ENCODE measurements at regions not wholly inside any gene's neighbourhood (a gene's known extent, or its start where the extent isn't known, plus 50 kb on each side); places are given as distances from the start of the nearest gene placed in this dataset.

DNA sequence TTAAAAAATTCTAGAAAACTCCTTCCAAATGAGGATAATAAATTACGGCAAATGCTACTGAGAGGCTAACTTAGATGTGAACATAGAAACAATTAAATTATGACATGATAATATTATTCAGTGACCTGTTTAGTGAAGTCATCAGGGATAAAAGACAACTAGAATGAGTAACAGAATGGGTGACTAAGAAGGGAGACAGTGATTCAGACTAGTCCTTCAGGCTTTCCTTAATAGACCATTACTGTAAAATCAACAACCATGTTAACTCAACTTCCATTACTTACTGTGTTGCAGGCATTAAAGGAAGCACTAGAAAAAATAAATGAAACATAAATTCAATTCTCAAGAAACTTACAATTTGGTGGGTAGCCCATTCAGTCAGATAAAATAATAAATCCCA is 543.9 kb upstream of the LRFN5 start (continued):
- TF ChIP-seq, protein P1, sequence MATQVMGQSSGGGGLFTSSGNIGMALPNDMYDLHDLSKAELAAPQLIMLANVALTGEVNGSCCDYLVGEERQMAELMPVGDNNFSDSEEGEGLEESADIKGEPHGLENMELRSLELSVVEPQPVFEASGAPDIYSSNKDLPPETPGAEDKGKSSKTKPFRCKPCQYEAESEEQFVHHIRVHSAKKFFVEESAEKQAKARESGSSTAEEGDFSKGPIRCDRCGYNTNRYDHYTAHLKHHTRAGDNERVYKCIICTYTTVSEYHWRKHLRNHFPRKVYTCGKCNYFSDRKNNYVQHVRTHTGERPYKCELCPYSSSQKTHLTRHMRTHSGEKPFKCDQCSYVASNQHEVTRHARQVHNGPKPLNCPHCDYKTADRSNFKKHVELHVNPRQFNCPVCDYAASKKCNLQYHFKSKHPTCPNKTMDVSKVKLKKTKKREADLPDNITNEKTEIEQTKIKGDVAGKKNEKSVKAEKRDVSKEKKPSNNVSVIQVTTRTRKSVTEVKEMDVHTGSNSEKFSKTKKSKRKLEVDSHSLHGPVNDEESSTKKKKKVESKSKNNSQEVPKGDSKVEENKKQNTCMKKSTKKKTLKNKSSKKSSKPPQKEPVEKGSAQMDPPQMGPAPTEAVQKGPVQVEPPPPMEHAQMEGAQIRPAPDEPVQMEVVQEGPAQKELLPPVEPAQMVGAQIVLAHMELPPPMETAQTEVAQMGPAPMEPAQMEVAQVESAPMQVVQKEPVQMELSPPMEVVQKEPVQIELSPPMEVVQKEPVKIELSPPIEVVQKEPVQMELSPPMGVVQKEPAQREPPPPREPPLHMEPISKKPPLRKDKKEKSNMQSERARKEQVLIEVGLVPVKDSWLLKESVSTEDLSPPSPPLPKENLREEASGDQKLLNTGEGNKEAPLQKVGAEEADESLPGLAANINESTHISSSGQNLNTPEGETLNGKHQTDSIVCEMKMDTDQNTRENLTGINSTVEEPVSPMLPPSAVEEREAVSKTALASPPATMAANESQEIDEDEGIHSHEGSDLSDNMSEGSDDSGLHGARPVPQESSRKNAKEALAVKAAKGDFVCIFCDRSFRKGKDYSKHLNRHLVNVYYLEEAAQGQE (IDR thresholded peaks at IDR 0.05; ENCODE audit: unreplicated experiment): no peak
- TF ChIP-seq EZH2phosphoT487 (IDR thresholded peaks at IDR 0.05; ENCODE audit: unreplicated experiment): no peak
- no peak for TF ChIP-seq NANOG (IDR thresholded peaks at IDR 0.05; ENCODE audit: borderline replicate concordance)
- TF ChIP-seq EZH2 (IDR thresholded peaks at IDR 0.05; ENCODE audit: low read depth, unreplicated experiment): no peak
- no peak for TF ChIP-seq CREB1 (CRISPR knock-in tag; IDR thresholded peaks at IDR 0.05; ENCODE audit: low read depth)
- no peak for TF ChIP-seq ZNF114 (CRISPR knock-in tag; IDR thresholded peaks at IDR 0.05)

DNA sequence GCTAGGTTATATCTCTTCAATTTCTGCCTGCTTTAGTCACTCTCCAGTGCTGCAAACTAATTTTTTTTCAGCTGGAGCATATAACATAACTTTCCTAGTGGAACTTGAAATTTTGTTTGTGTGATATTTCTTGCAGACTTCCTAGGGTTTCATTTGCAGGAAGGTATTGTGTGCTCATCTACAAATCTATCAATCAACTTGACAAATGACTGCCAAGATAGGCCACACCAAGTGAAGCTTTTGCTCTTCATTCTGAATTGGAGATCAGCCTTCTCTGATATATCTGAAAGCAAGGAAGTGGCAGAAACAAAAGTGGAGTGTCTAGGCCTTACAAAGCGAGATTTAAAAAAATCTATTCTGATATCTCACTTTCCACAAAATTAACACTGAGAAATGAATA is 551.1 kb upstream of the LRFN5 start:
- no peaks in the 10 kb centered on the region for H3K36me3 Mint-ChIP-seq (ENCODE audit: low read depth)
- no peaks in the 10 kb centered on the region for H4K20me1 ChIP-seq (replicated peaks; ENCODE audit: insufficient read depth)
- H3K36me3 ChIP-seq (ENCODE audit: insufficient read depth): no peaks in the 10 kb centered on the region
- H2AFZ ChIP-seq: no peak overlapping the region
- H3K9me2 ChIP-seq (ENCODE audit: insufficient read depth): no peaks in the 10 kb centered on the region
- H3K4me2 ChIP-seq: no peak overlapping the region
- no peaks in the 10 kb centered on the region for H3K27me3 ChIP-seq (ENCODE audit: insufficient read depth)
- H3K27ac ChIP-seq (ENCODE audit: low read depth): no peak overlapping the region
- TF ChIP-seq EZH2 (IDR thresholded peaks at IDR 0.05; ENCODE audit: low read depth, unreplicated experiment) (no peak), JUNB (IDR thresholded peaks at IDR 0.05; ENCODE audit: unreplicated experiment) (no peak), CREB1 (CRISPR knock-in tag; IDR thresholded peaks at IDR 0.05; ENCODE audit: low read depth) (no peak), STAT1 (IDR thresholded peaks at IDR 0.05; ENCODE audit: unreplicated experiment) (no peak), ZNF331 (CRISPR knock-in tag; IDR thresholded peaks at IDR 0.05; ENCODE audit: low read depth) (no peak), NANOG (IDR thresholded peaks at IDR 0.05; ENCODE audit: borderline replicate concordance) (no peak)
- TF ChIP-seq, protein P2, sequence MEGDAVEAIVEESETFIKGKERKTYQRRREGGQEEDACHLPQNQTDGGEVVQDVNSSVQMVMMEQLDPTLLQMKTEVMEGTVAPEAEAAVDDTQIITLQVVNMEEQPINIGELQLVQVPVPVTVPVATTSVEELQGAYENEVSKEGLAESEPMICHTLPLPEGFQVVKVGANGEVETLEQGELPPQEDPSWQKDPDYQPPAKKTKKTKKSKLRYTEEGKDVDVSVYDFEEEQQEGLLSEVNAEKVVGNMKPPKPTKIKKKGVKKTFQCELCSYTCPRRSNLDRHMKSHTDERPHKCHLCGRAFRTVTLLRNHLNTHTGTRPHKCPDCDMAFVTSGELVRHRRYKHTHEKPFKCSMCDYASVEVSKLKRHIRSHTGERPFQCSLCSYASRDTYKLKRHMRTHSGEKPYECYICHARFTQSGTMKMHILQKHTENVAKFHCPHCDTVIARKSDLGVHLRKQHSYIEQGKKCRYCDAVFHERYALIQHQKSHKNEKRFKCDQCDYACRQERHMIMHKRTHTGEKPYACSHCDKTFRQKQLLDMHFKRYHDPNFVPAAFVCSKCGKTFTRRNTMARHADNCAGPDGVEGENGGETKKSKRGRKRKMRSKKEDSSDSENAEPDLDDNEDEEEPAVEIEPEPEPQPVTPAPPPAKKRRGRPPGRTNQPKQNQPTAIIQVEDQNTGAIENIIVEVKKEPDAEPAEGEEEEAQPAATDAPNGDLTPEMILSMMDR (conservative IDR thresholded peaks at IDR 0.05; ENCODE audit: low read depth in 2 of 2): no peak
- TF ChIP-seq, protein P3, sequence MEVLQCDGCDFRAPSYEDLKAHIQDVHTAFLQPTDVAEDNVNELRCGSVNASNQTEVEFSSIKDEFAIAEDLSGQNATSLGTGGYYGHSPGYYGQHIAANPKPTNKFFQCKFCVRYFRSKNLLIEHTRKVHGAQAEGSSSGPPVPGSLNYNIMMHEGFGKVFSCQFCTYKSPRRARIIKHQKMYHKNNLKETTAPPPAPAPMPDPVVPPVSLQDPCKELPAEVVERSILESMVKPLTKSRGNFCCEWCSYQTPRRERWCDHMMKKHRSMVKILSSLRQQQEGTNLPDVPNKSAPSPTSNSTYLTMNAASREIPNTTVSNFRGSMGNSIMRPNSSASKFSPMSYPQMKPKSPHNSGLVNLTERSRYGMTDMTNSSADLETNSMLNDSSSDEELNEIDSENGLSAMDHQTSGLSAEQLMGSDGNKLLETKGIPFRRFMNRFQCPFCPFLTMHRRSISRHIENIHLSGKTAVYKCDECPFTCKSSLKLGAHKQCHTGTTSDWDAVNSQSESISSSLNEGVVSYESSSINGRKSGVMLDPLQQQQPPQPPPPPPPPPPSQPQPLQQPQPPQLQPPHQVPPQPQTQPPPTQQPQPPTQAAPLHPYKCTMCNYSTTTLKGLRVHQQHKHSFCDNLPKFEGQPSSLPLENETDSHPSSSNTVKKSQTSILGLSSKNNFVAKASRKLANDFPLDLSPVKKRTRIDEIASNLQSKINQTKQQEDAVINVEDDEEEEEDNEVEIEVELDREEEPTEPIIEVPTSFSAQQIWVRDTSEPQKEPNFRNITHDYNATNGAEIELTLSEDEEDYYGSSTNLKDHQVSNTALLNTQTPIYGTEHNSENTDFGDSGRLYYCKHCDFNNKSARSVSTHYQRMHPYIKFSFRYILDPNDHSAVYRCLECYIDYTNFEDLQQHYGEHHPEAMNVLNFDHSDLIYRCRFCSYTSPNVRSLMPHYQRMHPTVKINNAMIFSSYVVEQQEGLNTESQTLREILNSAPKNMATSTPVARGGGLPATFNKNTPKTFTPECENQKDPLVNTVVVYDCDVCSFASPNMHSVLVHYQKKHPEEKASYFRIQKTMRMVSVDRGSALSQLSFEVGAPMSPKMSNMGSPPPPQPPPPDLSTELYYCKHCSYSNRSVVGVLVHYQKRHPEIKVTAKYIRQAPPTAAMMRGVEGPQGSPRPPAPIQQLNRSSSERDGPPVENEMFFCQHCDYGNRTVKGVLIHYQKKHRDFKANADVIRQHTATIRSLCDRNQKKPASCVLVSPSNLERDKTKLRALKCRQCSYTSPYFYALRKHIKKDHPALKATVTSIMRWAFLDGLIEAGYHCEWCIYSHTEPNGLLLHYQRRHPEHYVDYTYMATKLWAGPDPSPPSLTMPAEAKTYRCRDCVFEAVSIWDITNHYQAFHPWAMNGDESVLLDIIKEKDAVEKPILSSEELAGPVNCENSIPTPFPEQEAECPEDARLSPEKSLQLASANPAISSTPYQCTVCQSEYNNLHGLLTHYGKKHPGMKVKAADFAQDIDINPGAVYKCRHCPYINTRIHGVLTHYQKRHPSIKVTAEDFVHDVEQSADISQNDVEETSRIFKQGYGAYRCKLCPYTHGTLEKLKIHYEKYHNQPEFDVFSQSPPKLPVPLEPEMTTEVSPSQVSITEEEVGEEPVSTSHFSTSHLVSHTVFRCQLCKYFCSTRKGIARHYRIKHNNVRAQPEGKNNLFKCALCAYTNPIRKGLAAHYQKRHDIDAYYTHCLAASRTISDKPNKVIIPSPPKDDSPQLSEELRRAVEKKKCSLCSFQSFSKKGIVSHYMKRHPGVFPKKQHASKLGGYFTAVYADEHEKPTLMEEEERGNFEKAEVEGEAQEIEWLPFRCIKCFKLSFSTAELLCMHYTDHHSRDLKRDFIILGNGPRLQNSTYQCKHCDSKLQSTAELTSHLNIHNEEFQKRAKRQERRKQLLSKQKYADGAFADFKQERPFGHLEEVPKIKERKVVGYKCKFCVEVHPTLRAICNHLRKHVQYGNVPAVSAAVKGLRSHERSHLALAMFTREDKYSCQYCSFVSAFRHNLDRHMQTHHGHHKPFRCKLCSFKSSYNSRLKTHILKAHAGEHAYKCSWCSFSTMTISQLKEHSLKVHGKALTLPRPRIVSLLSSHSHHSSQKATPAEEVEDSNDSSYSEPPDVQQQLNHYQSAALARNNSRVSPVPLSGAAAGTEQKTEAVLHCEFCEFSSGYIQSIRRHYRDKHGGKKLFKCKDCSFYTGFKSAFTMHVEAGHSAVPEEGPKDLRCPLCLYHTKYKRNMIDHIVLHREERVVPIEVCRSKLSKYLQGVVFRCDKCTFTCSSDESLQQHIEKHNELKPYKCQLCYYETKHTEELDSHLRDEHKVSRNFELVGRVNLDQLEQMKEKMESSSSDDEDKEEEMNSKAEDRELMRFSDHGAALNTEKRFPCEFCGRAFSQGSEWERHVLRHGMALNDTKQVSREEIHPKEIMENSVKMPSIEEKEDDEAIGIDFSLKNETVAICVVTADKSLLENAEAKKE (CRISPR knock-in tag; IDR thresholded peaks at IDR 0.05): no peak
- no peaks in the 10 kb centered on the region for H3K4me1 ChIP-seq (ENCODE audit: insufficient read depth)
- ATAC-seq (no peak), DNase-seq (ENCODE audit: low spot score) (no peak)
- H3F3A ChIP-seq (replicated peaks; ENCODE audit: low read depth): no peaks in the 10 kb centered on the region
- H3K79me2 ChIP-seq (replicated peaks; ENCODE audit: insufficient read depth): no peaks in the 10 kb centered on the region
- H3K27ac Mint-ChIP-seq: no peak overlapping the region
- H3K4me1 Mint-ChIP-seq: peaks cover 7% of the 10 kb centered on the region; the same call in 2 of the 3 replicates
- no peaks in the 10 kb centered on the region for H3K27me3 Mint-ChIP-seq (ENCODE audit: insufficient read depth, low read depth, poor library complexity)
- no peak overlapping the region for H3K4me3 Mint-ChIP-seq
- no peaks in the 10 kb centered on the region for H3K9me3 Mint-ChIP-seq
- no peak overlapping the region for H3K4me3 ChIP-seq

Data from GM23338 (cell line).